HG02588 (cell line): ENCODE measurements at regions not wholly inside any gene's neighbourhood (a gene's known extent, or its start where the extent isn't known, plus 50 kb on each side); places are given as distances from the start of the nearest gene placed in this dataset.
A peak's percentile ranks its signal among the peaks of the same experiment; 100 is the strongest.
"Not testable (repeated sequence)": the region's sequence is repeated elsewhere in the genome, so short reads cannot be mapped to it uniquely, and the experiment has no call there.

Experiments
- ATAC-seq: cut with Tn5 transposase; IDR thresholded peaks from one replicate; pipeline ENCODE4 v1.9.1; 2021; ENCODE audit warnings: mild to moderate bottlenecking, moderate library complexity; ENCODE audit not compliant: unreplicated experiment

DNA sequence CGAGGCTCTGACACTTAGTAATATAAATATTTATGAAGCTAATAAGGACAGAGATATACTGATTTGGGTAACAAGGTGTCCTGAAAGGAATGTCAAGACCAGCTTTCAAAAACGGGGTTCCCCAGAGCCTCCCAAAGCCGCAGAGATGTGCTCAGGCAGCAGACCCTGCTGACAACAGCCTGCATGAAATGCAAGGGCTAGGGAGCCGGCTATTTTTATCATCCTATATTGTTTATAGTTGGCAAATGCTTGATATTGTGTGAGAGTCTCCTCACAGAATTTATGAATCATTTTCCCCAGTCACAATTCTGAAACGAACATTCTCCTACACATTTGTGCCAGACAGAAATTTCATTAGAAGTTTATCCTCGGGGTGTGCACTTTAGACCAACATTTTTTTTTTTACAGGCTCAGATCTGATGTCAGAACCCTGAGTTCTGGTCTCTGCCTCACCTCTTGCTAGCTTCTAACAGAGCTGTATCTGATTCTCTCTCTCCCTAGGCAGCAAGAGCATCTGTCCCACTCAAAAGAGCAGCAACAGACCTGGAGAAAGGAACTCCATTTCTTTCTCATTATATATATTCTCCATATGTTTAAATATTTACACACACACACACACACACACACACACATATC lies 302.3 kb upstream of the PLD5 start:
- ATAC-seq: no peak

DNA sequence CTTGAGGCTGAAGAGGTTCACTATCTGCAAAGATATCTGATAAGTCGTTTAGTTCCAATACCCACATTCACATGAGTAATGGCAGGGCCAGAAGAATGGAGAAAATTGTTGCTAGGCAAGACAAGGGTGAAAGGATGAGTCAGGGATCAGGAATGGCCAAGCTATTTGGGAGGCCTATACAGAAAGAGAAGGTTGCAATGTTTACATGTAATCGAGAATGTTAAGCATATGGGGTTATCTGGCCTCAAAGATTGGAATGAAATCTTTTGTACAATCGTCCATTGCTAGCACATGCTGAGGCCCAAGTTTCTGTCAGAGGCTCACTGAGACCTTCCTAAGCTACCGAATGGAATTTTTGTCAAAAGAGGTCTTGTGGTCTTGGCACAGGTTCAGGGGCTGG lies 299.9 kb upstream of the PLD5 start:
- ATAC-seq: no peak

DNA sequence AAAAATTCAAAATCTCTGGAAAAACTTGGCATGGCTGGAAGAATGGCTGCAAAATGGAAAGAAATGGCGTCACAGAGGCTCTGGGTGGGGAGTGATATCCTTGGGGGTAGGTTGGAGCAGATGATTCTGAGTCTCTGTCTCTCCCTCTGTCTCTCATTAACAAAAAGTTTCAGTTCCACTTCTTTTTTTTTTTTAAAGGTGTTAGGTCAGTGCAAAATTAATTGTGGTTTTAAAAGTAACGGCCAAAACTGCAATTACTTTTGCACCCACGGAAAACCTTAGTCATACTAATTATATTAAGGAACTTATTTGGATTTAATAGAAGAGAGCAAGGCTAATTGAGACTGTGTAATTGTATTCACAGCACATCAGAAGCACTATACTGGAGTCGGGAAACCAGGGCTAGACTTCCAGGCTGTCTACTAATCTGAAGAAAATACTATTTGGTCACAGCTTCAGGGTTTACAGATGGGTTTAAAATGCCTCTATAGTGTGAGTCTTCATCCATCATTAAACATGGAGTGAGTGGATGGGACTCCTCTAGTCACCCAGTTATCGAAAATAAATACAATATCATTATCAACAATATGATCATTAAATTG lies 289.1 kb upstream of the PLD5 start:
- ATAC-seq: peak; percentile 90

DNA sequence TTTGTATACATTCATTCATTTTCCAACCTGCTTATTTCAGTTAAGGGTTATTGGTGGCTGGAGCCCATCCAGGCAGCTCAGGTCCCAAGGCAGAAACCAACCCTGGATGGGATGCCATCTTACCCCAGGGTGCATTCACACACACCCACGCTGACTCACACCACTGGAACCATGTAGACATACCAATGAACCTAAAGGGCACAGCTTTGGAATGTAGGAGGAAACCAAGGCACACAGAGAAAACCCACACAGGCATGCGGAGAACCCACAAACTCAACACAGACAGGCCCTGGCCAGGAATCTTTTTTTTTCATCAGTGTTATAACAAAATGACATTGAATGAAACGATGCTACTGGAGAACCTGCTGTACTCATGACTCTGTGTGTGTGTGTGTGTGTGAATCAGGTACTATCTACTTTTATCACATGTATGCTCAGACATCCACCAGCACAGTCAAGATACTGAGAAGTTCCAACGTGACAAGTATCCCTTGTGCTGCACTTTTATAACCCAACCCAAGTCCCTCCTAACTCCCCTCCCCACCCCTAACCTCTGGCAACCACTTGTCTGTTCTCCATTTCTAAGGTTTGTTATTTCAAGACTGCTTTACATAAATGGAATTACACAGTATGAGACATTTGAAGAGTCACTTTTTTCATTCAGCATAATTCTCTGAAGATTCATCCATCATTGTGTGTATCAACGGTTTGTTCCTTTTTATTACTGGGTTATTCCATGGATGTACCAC lies 286.8 kb upstream of the PLD5 start:
- ATAC-seq: no peak

DNA sequence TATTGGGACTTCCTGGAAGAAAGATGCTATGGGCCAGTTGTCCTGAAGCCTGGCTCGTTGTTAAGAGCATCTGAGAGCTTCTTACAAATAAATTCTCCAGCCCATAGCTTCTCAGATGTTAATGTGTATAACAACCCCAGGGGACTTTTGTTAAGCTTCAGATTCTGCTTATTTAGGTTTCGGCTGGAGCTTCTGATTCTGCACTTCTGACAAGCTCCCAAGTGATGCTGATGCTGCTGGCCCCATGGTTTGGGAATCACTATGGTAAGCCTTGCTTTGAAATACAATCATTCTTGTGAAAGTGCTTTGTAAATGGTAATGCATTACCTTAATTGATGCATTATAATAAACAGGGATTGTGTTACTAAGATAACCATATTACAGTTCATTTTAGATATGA lies 281.8 kb upstream of the PLD5 start:
- no peak for ATAC-seq

DNA sequence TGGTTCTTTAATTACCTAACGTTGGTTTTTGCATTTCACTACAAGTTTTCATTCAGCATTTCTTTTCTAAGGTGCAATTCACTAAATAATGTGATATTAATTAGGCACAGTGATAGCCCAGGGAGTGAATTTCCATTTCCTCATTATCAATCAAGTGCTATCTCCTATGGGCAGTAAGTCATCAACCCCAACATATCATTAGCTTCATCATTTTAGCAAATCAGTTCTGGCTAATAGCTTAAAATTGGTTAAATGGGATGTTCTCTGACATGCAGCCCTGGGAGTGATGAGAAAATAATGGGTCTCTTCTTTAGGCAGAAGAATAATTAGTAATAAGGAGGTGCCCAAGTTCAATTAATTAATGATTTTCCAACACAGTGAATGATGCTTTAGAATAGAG lies 280.9 kb upstream of the PLD5 start:
- not testable (repeated sequence) for ATAC-seq

DNA sequence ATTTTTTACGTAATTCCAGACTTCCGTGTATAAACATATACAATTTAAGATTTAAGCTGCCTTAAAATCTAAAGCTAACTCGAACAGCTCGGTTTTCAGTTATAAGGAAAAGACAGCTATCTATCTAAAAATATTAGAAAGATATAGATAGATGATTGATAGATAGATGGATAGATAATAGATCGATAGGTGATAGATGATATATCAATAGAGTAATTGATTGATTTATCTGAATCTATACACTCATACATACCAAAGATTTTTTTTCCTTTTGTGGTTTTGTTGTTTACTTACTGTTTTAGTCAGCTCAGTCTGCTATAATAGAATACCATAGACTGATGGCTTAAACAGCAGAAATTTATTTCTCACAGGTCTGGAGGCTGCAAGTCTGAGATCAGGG lies 278.5 kb upstream of the PLD5 start:
- no peak for ATAC-seq

DNA sequence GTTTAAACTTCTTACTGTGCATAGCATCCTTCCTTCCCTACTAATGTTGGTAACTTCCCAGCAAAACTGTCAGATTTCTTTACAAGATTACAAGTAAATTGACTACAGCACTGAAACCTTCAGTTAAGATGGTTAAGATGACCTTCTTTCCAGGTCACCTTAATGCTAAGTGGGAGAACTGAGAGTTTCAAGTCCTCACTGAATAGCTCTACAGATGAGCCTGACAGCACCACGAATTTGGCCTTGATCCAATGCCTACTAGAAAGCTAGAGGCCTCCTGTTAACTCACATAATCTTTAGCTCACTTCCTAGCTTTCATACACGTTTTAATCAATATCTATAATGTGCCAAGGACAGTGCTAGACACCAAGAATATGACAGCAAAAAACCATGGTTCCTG lies 276.0 kb upstream of the PLD5 start:
- peak; percentile 78 for ATAC-seq

DNA sequence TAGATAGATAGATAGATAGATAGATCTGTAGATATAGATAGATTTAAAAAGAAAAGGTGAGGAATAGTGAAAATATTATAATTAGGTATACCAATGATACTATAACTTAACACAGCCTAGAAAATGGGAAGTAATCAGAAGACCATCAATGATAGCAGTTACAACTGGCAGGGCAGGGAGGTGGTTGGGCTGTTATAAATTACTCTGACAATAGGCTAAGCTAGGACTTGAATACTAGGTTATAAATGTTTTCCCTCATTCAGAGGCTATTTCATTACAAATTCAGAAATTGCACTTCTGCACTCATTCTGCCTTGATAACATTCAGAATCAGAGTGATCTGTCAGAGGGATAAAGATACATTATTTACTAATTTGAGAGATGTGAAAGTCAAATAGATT lies 273.4 kb upstream of the PLD5 start:
- no peak for ATAC-seq

DNA sequence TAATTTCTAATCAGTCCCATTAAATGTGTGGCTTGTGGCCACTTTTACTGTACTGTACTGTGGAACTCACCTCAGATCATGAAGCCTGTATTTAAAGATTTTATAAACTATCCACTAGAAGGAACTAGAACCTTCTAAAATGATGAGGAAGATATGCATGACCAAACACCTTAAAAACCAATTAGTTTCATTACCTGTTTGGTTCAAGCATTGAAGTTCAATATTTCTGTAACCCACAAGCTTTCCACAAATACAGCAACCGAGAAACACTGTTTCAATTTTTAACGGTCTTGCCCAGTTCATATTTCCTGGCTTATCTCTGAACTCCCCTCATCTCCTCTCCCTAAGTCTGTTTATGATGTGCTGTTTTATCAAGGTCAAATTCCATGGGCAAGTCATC lies 264.3 kb upstream of the PLD5 start:
- peak; percentile 74 for ATAC-seq

DNA sequence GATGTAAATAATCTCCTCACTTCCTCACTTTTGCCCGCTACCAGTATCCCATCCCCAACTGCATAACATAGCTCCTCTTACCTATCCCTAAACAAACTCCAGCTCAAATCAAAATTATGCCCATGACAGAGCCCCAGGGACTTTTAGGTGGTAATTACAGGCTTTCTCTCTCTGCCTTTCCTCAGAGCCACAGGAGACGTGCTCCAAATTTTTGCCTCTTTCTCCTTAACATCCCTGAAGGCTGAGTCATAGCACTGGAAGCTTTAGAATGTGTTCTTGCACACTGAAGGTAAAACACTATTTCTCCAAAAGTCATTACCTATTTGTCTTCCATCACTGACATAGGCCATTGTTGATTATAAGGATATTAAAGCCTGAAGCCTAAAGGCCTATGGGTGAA lies 263.5 kb upstream of the PLD5 start:
- ATAC-seq: no peak

DNA sequence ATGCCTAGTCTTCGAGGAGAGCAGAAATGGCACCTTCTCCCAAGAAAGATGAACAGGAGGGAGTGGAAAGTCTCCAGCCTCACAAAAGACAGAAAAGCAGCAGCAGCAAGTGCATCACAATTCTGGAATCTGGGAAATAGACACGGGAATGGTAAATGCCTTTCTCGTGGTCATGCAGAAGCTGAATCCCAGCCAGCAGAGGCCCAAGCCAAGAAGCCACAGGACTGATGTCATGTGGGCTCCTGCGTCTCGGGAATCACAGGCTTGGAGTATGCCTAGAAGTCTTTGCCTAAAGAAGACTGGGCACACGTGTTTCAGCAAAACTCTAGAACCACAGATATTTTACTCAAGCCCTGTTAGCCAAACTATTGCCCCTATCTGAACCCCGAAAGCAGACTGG lies 260.3 kb upstream of the PLD5 start:
- ATAC-seq: no peak

DNA sequence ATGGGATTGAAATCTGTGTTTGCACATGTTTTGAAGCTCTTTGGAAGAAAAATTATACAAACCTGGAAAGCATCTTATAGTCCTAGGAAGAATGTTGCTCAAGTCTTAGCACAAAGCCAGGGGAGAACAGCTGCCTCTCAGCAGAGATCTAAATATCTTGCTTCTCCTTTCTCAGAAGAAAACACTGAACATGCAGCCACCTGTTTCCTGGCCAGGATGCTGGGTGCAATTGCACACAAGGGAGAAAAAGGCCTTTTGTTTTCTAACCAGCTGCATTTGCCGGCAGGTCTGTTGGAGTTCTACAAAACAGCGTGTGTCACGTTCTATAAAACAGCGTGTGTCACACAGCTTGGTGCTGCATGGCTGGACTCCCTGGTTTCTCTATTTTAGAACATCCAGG lies 259.6 kb upstream of the PLD5 start:
- peak; percentile 74 for ATAC-seq

DNA sequence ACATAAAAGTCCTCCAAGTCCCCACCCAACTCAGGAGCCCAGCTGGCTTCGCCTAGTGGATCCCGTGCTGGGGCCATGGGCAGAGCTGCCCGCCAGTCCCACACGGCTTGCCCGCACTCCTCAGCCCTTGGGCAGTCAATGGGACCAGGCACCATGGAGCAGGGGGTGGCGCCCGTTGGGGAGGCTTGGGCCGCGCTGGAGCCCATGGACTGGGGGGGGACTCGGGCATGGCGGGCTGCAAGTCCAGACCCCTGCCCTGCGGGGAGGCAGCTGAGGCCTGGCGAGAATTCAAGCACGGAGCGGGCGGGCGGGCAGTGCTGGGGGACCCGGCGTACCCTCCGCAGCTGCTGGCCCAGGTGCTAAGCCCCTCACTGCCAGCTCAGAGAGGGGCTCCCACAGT lies 249.8 kb upstream of the PLD5 start:
- ATAC-seq: no peak

DNA sequence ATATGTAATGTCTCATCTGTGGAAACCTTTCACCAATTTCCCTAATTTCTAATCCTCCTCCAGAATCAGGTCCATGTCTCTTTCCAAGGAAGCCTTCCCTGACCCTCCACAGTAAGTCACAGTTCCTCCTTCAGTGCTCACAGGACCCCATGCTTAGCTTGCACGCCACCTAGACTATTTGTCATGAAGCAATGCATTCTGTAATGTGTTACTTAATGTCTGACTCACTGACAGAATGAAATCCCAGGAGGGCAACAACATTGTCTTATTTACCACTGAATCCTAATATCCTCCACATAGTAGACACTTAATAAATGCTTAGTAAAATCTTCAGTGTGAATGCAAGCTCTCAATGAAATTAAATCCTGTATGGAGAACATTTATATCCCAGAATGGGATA lies 245.9 kb upstream of the PLD5 start:
- ATAC-seq: no peak

DNA sequence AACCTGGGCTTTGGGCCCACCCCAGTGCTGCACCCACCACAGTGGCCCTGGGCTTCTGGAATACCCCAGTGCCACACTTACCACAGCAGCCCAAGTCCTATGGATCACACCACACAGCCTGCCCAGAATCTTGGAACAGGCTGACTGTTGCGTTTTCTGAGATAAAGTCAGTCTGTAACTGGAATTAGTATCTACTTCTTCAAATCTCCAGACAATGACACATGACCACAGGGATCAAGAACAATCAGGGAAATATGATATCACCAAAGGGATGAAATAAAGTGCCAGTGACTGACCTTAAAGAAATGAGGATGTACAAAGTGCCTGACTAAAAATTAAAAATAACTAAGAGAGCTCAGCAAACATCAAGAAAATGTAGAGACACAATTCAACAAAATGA lies 239.7 kb upstream of the PLD5 start:
- no peak for ATAC-seq

DNA sequence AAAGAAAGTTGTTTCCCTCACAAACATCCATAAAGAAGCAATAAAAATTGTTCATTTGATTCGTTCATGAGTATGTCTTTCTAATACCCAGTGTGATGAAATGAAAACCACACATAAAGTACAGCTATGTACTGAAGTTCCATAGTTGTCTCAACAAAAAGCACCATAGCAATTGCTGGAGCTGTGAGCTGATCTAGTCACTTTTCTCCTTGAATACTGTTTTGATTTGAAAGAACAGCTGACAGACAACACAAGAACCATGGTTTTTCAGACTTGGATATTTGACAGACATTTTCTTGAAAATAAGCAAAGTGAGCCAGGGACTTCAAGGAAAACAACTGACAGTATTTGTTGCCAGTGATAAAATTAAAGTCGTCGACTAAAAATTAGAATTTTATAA lies 237.1 kb upstream of the PLD5 start:
- no peak for ATAC-seq

DNA sequence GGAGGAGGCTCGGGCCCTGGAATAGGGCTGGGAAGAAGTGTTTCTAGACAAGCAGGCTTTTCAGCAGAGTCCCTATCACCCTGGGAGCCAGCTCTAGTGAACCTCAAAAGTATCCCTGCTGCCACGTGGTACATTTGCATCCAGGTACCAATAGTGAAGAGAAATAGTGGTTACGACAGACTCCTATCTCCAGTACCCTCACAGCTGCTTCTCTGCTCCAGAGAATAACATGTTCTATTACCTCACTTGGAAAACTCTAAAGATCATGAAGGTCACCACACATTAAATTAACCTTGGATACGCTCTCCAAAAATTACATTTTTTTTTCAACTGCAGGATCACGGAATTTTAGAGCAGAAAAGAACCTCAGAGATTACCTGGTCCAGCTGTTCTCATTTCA lies 230.4 kb upstream of the PLD5 start:
- no peak for ATAC-seq

DNA sequence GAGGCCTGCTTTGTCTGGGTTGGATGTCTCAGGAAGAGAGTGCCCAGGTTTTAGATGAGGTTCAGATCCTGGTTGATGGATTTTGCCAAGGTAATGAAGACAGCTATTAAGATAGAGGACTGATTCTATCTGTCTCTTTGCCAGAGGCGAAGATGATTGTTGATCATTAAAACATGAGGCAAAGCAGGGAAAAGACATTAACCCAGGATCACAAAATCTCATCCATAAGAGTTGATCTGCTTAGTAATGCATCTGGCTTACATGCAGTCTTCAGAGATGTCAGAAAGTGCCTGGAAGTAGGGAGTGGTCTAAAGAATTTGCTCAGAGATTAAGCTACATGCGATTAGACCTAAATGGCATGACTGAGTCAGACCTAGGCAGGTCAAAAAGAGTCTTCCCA lies 229.6 kb upstream of the PLD5 start:
- no peak for ATAC-seq

DNA sequence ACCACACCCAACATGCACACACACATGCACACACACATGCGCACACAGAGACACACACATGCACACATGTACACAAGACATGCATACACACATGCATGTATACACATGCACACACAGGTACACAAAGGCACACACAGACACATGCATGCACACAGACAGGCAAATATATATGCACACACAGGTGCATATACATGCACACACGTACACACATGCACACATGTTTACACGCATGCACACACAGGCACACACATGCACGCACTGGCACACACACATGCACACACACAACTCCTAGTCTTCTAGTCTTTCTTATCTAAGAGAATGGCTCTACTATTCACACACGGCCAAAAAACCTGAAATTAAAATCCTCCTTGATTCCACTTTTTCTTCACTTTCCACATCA lies 222.7 kb upstream of the PLD5 start:
- no peak for ATAC-seq

DNA sequence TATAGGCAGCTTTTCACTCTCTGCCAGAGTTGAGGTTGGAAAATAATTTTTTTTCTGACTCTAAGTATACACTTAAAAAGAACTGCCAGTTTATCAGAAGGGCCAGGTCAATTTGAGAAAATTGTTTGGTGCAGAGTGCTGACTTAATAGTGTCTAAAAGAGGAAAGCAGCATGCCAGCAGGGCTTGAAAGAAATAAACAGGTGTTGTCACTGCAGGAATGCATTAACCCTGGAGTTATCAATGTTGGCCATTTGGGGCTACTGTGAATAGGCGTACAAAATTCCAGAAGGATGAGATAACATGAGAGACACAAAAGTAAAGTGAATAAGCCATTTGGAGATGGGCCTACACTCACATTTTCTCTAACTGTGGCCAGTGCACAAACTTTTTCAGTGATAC lies 220.6 kb upstream of the PLD5 start:
- ATAC-seq: no peak

DNA sequence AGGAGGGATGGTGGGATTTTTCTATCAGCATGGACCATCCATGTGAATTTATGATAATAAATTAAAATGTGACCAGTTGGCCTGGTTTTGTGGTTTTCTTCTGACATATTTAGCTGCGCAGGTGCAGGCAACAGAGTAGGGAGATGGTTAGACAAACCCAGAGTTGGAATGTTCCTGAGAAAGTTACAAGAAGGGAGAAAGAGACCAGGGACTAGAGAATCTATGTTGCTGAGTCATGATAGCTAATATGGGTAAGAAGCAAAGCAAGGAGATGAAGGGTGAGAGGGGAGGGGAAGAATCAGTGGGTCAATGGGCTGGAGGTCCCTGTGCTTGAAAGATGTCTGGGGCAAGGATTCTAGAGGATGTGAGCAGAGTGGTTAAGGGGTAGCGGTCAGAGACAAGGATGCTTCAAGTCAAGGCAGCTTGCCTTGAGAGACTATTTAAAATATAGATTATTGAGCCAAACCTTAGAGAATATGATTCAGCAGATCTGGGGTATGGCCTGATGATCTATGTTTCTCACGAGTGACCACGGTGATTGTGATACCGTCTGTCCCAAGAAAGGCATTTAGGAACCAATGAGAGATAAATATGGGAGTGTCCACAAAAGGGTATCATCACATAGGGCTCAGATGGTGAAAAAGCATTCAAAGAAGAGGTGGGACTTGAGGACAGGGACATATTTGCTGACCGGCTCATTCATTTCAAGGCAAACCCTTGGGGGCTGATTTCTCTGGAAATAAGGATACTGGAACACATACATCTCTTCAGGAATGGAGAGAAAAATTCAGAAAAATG lies 219.7 kb upstream of the PLD5 start:
- no peak for ATAC-seq
